ENCODE measurements at regions not wholly inside any gene's neighbourhood (a gene's known extent, or its start where the extent isn't known, plus 50 kb on each side); places are given as distances from the start of the nearest gene placed in this dataset.

- TF ChIP-seq CTCF (conservative IDR thresholded peaks at IDR 0.05; ENCODE audit: low read depth in 2 of 2) (no peak), POLR2AphosphoS5 (IDR thresholded peaks at IDR 0.05; ENCODE audit: low read depth) (no peak), REST (IDR thresholded peaks at IDR 0.05; ENCODE audit: unreplicated experiment) (no peak), CREB1 (CRISPR knock-in tag; IDR thresholded peaks at IDR 0.05; ENCODE audit: low read depth) (no peak), JUNB (IDR thresholded peaks at IDR 0.05; ENCODE audit: unreplicated experiment) (no peak), EZH2 (IDR thresholded peaks at IDR 0.05; ENCODE audit: low read depth, unreplicated experiment) (no peak), EZH2phosphoT487 (IDR thresholded peaks at IDR 0.05; ENCODE audit: unreplicated experiment) (no peak), ETS1 (IDR thresholded peaks at IDR 0.05) (no peak), ZNF331 (CRISPR knock-in tag; IDR thresholded peaks at IDR 0.05; ENCODE audit: low read depth) (no peak)
Measured at GRCh38 chr6:113653275-113653674, 203.9 kb upstream of the MARCKS start.
